ENCODE measurements at regions not wholly inside any gene's neighbourhood (a gene's known extent, or its start where the extent isn't known, plus 50 kb on each side); places are given as distances from the start of the nearest gene placed in this dataset.
"Not testable (repeated sequence)": the region's sequence is repeated elsewhere in the genome, so short reads cannot be mapped to it uniquely, and the experiment has no call there.

DNA sequence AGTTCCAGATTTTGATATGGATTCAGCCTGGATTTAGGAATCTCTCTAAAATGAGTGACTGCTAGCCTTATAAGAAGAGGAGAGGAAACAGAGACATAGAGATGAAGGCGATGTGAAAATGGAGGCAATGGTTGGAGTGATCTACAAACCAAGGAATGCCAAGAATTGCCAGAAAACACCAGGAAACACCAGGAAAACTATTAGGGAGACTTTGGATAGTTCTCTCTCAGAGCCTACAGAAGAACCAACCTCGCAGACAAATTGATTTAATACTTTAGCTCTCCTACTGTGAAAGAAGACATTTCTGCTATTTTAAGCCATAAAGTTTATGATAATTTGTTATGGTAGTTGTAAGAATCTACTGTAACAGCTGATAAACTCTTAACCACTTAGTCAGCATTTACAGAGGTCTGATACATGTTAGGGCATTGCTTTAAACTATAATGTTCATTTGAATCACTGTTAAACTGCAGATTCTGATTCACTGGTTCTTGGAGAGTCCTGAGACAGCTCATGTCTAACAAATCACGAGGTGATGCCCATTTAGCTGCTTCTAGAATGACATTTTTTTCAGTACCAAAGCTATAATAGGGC, 1702.6 kb upstream of the LRRTM1 start:
- POLR2A ChIA-PET = no interaction called here
- Histone ChIP-seq H3K9me3 (peaks cover 3% of the 10 kb centered on the region; the same call in 1 of the 3 replicates), H3K27ac (no peak overlapping the region), H3K4me3 (no peak overlapping the region), H3K4me1 (no peaks in the 10 kb centered on the region), H3K4me2 (no peak overlapping the region)
- FAIRE-seq (no peak), DNase-seq (ENCODE audit: low read depth in 1 of 2, low spot score in 1 of 2) (no peak), ATAC-seq (no peak)
- CTCF ChIA-PET = interaction anchor here (1.8 kb wide), 1 partner anchor 35 kb away, joined by 3 read pairs; no protein-coding TSS in a partner anchor
- TF ChIP-seq MAFK (IDR thresholded peaks at IDR 0.05; ENCODE audit: partially characterized antibody) = peak; percentile 60
- no peak for TF ChIP-seq RCOR1 (IDR thresholded peaks at IDR 0.05; ENCODE audit: low read depth, low read length)
- 0% methylated on average over 3 of the region's 3 CpGs for WGBS (ENCODE audit: missing lambda C conversion rate)

- 11% methylated on average over 5 of the region's 5 CpGs for WGBS (ENCODE audit: missing lambda C conversion rate)
- not testable (repeated sequence) for FAIRE-seq
Measured at GRCh38 chr2:82005889-82006288, 1701.3 kb upstream of the LRRTM1 start.

DNA sequence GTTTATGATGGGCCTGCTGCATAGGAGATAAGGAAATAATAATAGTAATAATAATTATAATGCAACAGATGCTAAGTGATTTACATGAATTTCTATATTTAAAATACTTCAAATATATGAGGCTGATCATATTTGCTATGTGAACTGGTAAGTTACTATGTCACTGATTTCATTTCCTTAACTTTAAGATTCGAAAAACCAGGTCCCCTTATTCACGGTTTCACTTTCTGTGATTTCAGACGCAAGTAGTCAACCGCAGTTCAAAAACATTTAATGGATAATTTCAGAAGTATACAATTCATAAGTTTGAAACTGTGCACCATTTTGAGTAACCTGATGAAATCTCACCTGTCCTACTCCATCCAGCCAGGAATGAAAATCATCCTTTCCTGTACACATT, 1697.1 kb upstream of the LRRTM1 start:
- DNase-seq (ENCODE audit: low read depth in 1 of 2, low spot score in 1 of 2) (no peak), ATAC-seq (no peak), FAIRE-seq (no peak)
- CTCF ChIA-PET = no interaction called here
- POLR2A ChIA-PET = no interaction called here
- Histone ChIP-seq H3K27ac (no peak overlapping the region), H3K4me1 (no peaks in the 10 kb centered on the region), H3K4me3 (no peak overlapping the region), H3K4me2 (no peak overlapping the region), H3K9me3 (peaks cover 11% of the 10 kb centered on the region; the same call in 2 of the 3 replicates)
- 13% methylated on average over 4 of the region's 4 CpGs for WGBS (ENCODE audit: missing lambda C conversion rate)
- TF ChIP-seq, protein P1, sequence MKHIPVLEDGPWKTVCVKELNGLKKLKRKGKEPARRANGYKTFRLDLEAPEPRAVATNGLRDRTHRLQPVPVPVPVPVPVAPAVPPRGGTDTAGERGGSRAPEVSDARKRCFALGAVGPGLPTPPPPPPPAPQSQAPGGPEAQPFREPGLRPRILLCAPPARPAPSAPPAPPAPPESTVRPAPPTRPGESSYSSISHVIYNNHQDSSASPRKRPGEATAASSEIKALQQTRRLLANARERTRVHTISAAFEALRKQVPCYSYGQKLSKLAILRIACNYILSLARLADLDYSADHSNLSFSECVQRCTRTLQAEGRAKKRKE (CRISPR knock-in tag; IDR thresholded peaks at IDR 0.05; ENCODE audit: low read depth) = no peak
- TF ChIP-seq EP300 (IDR thresholded peaks at IDR 0.05) = no peak

More at GRCh38 chr2:82005889-82006288, 1701.3 kb upstream of the LRRTM1 start:
- CTCF ChIA-PET = interaction anchor here (1.0 to 1.8 kb wide), 2 partner anchors 20 to 36 kb away, joined by 3 read pairs; no protein-coding TSS in a partner anchor
- ATAC-seq; H3K4me2 ChIP-seq; DNase-seq (ENCODE audit: low read depth in 1 of 2, low spot score in 1 of 2); H3K4me1 ChIP-seq; H3K4me3 ChIP-seq; H3K9me3 ChIP-seq; H3K27ac ChIP-seq; POLR2A ChIA-PET: not testable (repeated sequence)

DNA sequence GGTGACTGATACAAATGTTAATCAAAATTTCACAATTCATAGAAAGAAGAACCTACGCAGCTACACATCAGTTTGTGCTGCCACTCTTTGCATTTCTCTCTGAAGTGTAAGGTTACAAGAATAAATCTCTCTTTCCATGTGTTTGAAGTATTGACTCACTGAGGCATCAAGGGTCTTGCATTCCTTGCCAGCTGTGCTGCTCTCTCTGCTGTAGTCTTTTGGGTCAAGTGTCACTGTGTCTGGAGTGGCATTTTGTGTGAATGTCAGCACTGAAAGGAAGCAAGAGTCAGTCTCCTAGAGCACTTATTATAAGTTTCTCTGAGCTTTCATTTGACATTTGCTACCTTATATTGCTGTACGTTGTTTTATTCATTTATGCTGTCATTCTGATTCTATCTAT, 1696.1 kb upstream of the LRRTM1 start:
- CTCF ChIA-PET = interaction anchor here (1.2 kb wide), 1 partner anchor 17 kb away, joined by 3 read pairs; no protein-coding TSS in a partner anchor
- no peak overlapping the region for H3K27ac ChIP-seq
- H3K4me3 ChIP-seq = no peak overlapping the region
- WGBS (ENCODE audit: missing lambda C conversion rate) = 25% methylated on average over 2 of the region's 2 CpGs
- H3K4me1 ChIP-seq = no peaks in the 10 kb centered on the region
- no peak for FAIRE-seq
- no peak for TF ChIP-seq FOXS1 (CRISPR knock-in tag; IDR thresholded peaks at IDR 0.05)
- no peak for TF ChIP-seq POLR2A (IDR thresholded peaks at IDR 0.05; ENCODE audit: low read length)
- no peak for TF ChIP-seq CTCF (IDR thresholded peaks at IDR 0.05)
- TF ChIP-seq ESRRA (IDR thresholded peaks at IDR 0.05; ENCODE audit: borderline replicate concordance, low read length) = no peak
- TF ChIP-seq USF2 (IDR thresholded peaks at IDR 0.05) = no peak
- no peak for TF ChIP-seq JUN (IDR thresholded peaks at IDR 0.05)
- no peak for DNase-seq (ENCODE audit: low read depth in 1 of 2, low spot score in 1 of 2)
- H3K9me3 ChIP-seq = peaks cover 11% of the 10 kb centered on the region; the same call in 2 of the 3 replicates
- H3K4me2 ChIP-seq = no peak overlapping the region
- ATAC-seq = no peak
- POLR2A ChIA-PET = no interaction called here

DNA sequence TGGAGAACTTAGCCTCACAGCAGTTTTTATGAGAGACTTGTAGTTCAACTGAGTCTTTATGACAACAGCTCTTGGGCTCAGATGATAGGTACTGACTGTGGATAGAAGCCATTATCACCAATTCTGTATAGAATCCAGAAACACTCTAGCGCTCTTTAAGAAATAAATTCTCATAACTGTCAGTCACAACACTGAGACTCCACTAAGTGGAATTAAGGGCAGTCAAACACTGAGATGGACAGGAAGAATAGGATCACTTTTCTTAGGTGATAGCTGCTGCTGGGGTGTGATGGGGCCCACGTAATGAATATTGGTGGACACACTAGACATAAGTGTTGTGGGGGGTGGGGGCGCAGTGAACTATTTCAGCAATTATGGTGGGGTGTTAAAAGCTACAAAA, 1691.8 kb upstream of the LRRTM1 start:
- Histone ChIP-seq H3K9me3 (peaks cover 13% of the 10 kb centered on the region; the same call in 1 of the 3 replicates), H3K4me3 (no peak overlapping the region), H3K4me2 (no peak overlapping the region), H3K4me1 (no peaks in the 10 kb centered on the region), H3K27ac (no peak overlapping the region)
- ChIA-PET CTCF (no interaction called here), POLR2A (no interaction called here)
- DNase-seq (ENCODE audit: low read depth in 1 of 2, low spot score in 1 of 2) (no peak), FAIRE-seq (no peak), ATAC-seq (no peak)
- 15% methylated on average over 3 of the region's 3 CpGs for WGBS (ENCODE audit: missing lambda C conversion rate)
- no peak for TF ChIP-seq REST (IDR thresholded peaks at IDR 0.05)
- no peak for TF ChIP-seq ESRRA (IDR thresholded peaks at IDR 0.05; ENCODE audit: borderline replicate concordance, low read length)
- no peak for TF ChIP-seq PBX3 (IDR thresholded peaks at IDR 0.05)
